ENCODE measurements at regions not wholly inside any gene's neighbourhood (a gene's known extent, or its start where the extent isn't known, plus 50 kb on each side); places are given as distances from the start of the nearest gene placed in this dataset.

DNA sequence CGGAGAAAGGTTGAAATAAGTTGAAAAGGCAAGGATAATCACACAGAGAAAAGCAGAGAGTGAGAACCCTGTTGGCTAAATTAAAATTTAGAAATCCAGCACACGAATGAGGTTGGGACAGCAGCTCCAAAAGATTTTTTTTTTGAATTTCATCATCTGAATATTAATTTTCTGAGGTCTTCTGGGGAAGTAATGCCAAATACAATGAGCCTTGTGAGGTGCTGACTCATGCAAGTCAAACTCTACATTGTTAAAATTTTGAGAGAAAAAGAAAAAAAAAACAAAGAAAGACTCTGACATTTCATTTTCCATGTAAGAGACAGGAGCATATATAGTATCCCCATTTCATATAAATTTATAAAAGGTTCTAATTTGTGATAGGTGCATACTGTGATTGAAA, 614.2 kb upstream of the CDH2 start:
- TF ChIP-seq, protein P1, sequence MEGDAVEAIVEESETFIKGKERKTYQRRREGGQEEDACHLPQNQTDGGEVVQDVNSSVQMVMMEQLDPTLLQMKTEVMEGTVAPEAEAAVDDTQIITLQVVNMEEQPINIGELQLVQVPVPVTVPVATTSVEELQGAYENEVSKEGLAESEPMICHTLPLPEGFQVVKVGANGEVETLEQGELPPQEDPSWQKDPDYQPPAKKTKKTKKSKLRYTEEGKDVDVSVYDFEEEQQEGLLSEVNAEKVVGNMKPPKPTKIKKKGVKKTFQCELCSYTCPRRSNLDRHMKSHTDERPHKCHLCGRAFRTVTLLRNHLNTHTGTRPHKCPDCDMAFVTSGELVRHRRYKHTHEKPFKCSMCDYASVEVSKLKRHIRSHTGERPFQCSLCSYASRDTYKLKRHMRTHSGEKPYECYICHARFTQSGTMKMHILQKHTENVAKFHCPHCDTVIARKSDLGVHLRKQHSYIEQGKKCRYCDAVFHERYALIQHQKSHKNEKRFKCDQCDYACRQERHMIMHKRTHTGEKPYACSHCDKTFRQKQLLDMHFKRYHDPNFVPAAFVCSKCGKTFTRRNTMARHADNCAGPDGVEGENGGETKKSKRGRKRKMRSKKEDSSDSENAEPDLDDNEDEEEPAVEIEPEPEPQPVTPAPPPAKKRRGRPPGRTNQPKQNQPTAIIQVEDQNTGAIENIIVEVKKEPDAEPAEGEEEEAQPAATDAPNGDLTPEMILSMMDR (IDR thresholded peaks at IDR 0.05) = no peak
- TF ChIP-seq EZH2 (IDR thresholded peaks at IDR 0.05; ENCODE audit: borderline replicate concordance, insufficient read depth, low read depth, low read length, poor library complexity, severe bottlenecking) = no peak

Data from B cell (primary cell).